Activated T-cell treated with anti-CD3 and anti-CD28 coated beads, Interleukin-2, amount 50 U/mL, for 4 hours (primary cell): ENCODE measurements at regions not wholly inside any gene's neighbourhood (a gene's known extent, or its start where the extent isn't known, plus 50 kb on each side); places are given as distances from the start of the nearest gene placed in this dataset.
"Not testable (repeated sequence)": the region's sequence is repeated elsewhere in the genome, so short reads cannot be mapped to it uniquely, and the experiment has no call there.

Experiments used
- ATAC-seq, 2 donors: fragments of 200-7000 bp; cut with Tn5 transposase; one replicate each; pipeline ENCODE4 v1.10.0; 2021
- DNase-seq: peaks from one replicate; pipeline ENCODE4 v3.0.0-alpha.2; 2020
- H3K27me3 Mint-ChIP-seq: one replicate; pipeline ENCODE4 v1.8.0; 2021; ENCODE audit warnings: low read depth, mixed read lengths
- H3K36me3 Mint-ChIP-seq: one replicate; pipeline ENCODE4 v1.8.0; 2022; ENCODE audit warnings: mixed read lengths; ENCODE audit not compliant: insufficient read depth
- H3K4me1 Mint-ChIP-seq: one replicate; pipeline ENCODE4 v1.8.0; 2021; ENCODE audit warnings: low read depth, mixed read lengths
- H3K4me3 Mint-ChIP-seq: one replicate; pipeline ENCODE4 v1.8.0; 2021; ENCODE audit warnings: mild to moderate bottlenecking, moderate library complexity, mixed read lengths
- H3K9me3 Mint-ChIP-seq: one replicate; pipeline ENCODE4 v1.8.0; 2021; ENCODE audit warnings: mixed read lengths

- not testable (repeated sequence) for H3K9me3 Mint-ChIP-seq, H3K27me3 Mint-ChIP-seq, DNase-seq, H3K4me1 Mint-ChIP-seq, ATAC-seq, H3K4me3 Mint-ChIP-seq, H3K36me3 Mint-ChIP-seq
Measured at GRCh38 chr21:28164519-28164918, 828.2 kb downstream of the LTN1 start.

GRCh38 chr21:28162052-28162451 is 830.6 kb downstream of the LTN1 start:
- not testable (repeated sequence) for DNase-seq, H3K4me3 Mint-ChIP-seq, H3K36me3 Mint-ChIP-seq, ATAC-seq, H3K9me3 Mint-ChIP-seq, H3K4me1 Mint-ChIP-seq, H3K27me3 Mint-ChIP-seq

GRCh38 chr21:28160378-28160777 is 832.3 kb downstream of the LTN1 start:
- H3K4me3 Mint-ChIP-seq = no peak overlapping the region
- peaks cover 1% of the 10 kb centered on the region for H3K27me3 Mint-ChIP-seq
- DNase-seq (no peak), ATAC-seq (no peak)
- H3K4me1 Mint-ChIP-seq = no peaks in the 10 kb centered on the region
- no peaks in the 10 kb centered on the region for H3K36me3 Mint-ChIP-seq
- no peaks in the 10 kb centered on the region for H3K9me3 Mint-ChIP-seq

GRCh38 chr21:28159396-28159795 is 833.3 kb downstream of the LTN1 start:
- H3K27me3 Mint-ChIP-seq = peaks cover 1% of the 10 kb centered on the region
- no peaks in the 10 kb centered on the region for H3K36me3 Mint-ChIP-seq
- ATAC-seq = no peak
- no peaks in the 10 kb centered on the region for H3K9me3 Mint-ChIP-seq
- H3K4me3 Mint-ChIP-seq = no peak overlapping the region
- DNase-seq = no peak
- no peaks in the 10 kb centered on the region for H3K4me1 Mint-ChIP-seq

GRCh38 chr21:28156590-28156989 is 836.1 kb downstream of the LTN1 start:
- no peak for DNase-seq
- Mint-ChIP-seq H3K4me3 (no peak overlapping the region), H3K4me1 (no peaks in the 10 kb centered on the region), H3K36me3 (no peaks in the 10 kb centered on the region), H3K27me3 (peaks cover 1% of the 10 kb centered on the region), H3K9me3 (no peaks in the 10 kb centered on the region)
- ATAC-seq = no peak

- Mint-ChIP-seq H3K27me3 (peaks cover 1% of the 10 kb centered on the region), H3K9me3 (no peaks in the 10 kb centered on the region), H3K4me3 (no peak overlapping the region), H3K36me3 (no peaks in the 10 kb centered on the region), H3K4me1 (no peaks in the 10 kb centered on the region)
- DNase-seq = no peak
- no peak for ATAC-seq
Measured at GRCh38 chr21:28154121-28154520, 838.6 kb downstream of the LTN1 start.

GRCh38 chr21:28152732-28153131 is 839.9 kb downstream of the LTN1 start:
- no peak for DNase-seq
- no peak for ATAC-seq
- H3K9me3 Mint-ChIP-seq = no peaks in the 10 kb centered on the region
- H3K4me1 Mint-ChIP-seq = no peaks in the 10 kb centered on the region
- H3K36me3 Mint-ChIP-seq = no peaks in the 10 kb centered on the region
- no peak overlapping the region for H3K4me3 Mint-ChIP-seq
- H3K27me3 Mint-ChIP-seq = no peaks in the 10 kb centered on the region

GRCh38 chr21:28151758-28152157 is 840.9 kb downstream of the LTN1 start:
- Mint-ChIP-seq H3K9me3 (no peaks in the 10 kb centered on the region), H3K4me3 (no peak overlapping the region), H3K27me3 (no peaks in the 10 kb centered on the region)

GRCh38 chr21:28150778-28151177 is 841.9 kb downstream of the LTN1 start:
- H3K9me3 Mint-ChIP-seq = no peaks in the 10 kb centered on the region
- H3K4me1 Mint-ChIP-seq = no peaks in the 10 kb centered on the region
- no peaks in the 10 kb centered on the region for H3K36me3 Mint-ChIP-seq
- DNase-seq = no peak
- no peak for ATAC-seq
- no peak overlapping the region for H3K4me3 Mint-ChIP-seq
- H3K27me3 Mint-ChIP-seq = no peaks in the 10 kb centered on the region

More at GRCh38 chr21:28151758-28152157, 840.9 kb downstream of the LTN1 start:
- no peaks in the 10 kb centered on the region for H3K4me1 Mint-ChIP-seq
- no peaks in the 10 kb centered on the region for H3K36me3 Mint-ChIP-seq
- no peak for DNase-seq
- no peak for ATAC-seq

- no peaks in the 10 kb centered on the region for H3K36me3 Mint-ChIP-seq
- H3K4me1 Mint-ChIP-seq = no peaks in the 10 kb centered on the region
- no peak overlapping the region for H3K4me3 Mint-ChIP-seq
- no peak for DNase-seq
- H3K27me3 Mint-ChIP-seq = peaks cover 2% of the 10 kb centered on the region
- no peak for ATAC-seq
- no peaks in the 10 kb centered on the region for H3K9me3 Mint-ChIP-seq
Measured at GRCh38 chr21:28148400-28149064, 844.1 kb downstream of the LTN1 start.

- Mint-ChIP-seq H3K36me3 (no peaks in the 10 kb centered on the region), H3K4me3 (no peak overlapping the region), H3K4me1 (no peaks in the 10 kb centered on the region), H3K9me3 (no peaks in the 10 kb centered on the region), H3K27me3 (peaks cover 2% of the 10 kb centered on the region)
- DNase-seq (no peak), ATAC-seq (no peak)
Measured at GRCh38 chr21:28144653-28145052, 848.0 kb downstream of the LTN1 start.

GRCh38 chr21:28144089-28144488 is 848.6 kb downstream of the LTN1 start:
- DNase-seq = no peak
- H3K36me3 Mint-ChIP-seq = no peaks in the 10 kb centered on the region
- no peaks in the 10 kb centered on the region for H3K4me1 Mint-ChIP-seq
- ATAC-seq = no peak
- no peak overlapping the region for H3K4me3 Mint-ChIP-seq
- H3K27me3 Mint-ChIP-seq = peaks cover 2% of the 10 kb centered on the region
- no peaks in the 10 kb centered on the region for H3K9me3 Mint-ChIP-seq

GRCh38 chr21:28142697-28143096 is 850.0 kb downstream of the LTN1 start:
- ATAC-seq (peak in 1 of 2 donors; percentile 40), DNase-seq (no peak)
- peaks cover 2% of the 10 kb centered on the region for H3K27me3 Mint-ChIP-seq
- H3K4me3 Mint-ChIP-seq = no peak overlapping the region
- no peaks in the 10 kb centered on the region for H3K36me3 Mint-ChIP-seq
- no peaks in the 10 kb centered on the region for H3K9me3 Mint-ChIP-seq
- no peaks in the 10 kb centered on the region for H3K4me1 Mint-ChIP-seq

- Mint-ChIP-seq H3K4me1 (no peaks in the 10 kb centered on the region), H3K4me3 (no peak overlapping the region)
Measured at GRCh38 chr21:28138272-28138671, 854.4 kb downstream of the LTN1 start.

GRCh38 chr21:28136656-28137255 is 855.9 kb downstream of the LTN1 start:
- no peaks in the 10 kb centered on the region for H3K27me3 Mint-ChIP-seq
- no peak for ATAC-seq
- no peak overlapping the region for H3K4me3 Mint-ChIP-seq
- DNase-seq = no peak
- H3K4me1 Mint-ChIP-seq = no peaks in the 10 kb centered on the region
- H3K36me3 Mint-ChIP-seq = no peaks in the 10 kb centered on the region
- H3K9me3 Mint-ChIP-seq = peaks cover 6% of the 10 kb centered on the region

More at GRCh38 chr21:28138272-28138671, 854.4 kb downstream of the LTN1 start:
- Mint-ChIP-seq H3K27me3 (no peaks in the 10 kb centered on the region), H3K9me3 (no peaks in the 10 kb centered on the region), H3K36me3 (no peaks in the 10 kb centered on the region)
- DNase-seq (no peak), ATAC-seq (no peak)
